ENCODE measurements at regions not wholly inside any gene's neighbourhood (a gene's known extent, or its start where the extent isn't known, plus 50 kb on each side); places are given as distances from the start of the nearest gene placed in this dataset.

DNA sequence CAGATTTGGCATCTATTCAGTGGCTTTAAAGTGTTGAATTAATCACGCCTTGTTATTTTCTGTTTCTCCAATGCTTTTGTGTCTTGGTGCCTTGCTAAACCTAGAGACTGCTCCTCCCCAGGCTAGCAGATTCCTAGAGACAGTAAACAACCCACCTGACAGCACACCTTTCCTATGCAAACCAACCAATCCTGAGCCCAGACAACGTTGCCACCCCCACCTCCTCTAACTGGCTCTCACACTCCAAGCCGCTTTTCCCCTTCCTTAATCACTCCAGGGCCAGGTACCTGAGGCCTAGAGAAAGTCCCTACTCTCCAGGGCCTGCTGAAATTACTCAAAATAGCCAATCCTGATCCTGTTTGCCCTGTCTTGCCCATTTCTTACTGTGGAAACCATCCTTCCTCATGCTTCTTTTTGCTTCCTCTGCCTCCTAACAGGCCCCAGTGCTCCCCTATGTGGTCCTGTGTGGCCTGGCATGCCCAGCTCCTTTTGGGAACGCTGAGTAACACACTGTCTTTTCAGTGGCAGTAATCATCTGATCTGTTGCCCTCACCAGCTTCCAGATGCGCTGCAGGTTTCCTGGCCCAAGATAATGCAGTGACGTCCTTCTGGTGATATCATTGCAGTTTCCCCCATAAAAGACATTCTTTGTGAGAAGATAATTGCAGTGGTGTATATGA, 53.4 kb downstream of the GAS1 start:
- Histone ChIP-seq H3K9me3 (ENCODE audit: insufficient read depth, low read depth, low read length) (no peaks in the 10 kb centered on the region), H3K9ac (ENCODE audit: low read depth, low read length, poor library complexity, severe bottlenecking) (no peak overlapping the region), H3K4me3 (ENCODE audit: low read length, poor library complexity, severe bottlenecking) (no peak overlapping the region), H3K4me2 (ENCODE audit: low read depth, low read length, poor library complexity, severe bottlenecking) (no peak overlapping the region), H4K20me1 (ENCODE audit: insufficient read depth, low read length, poor library complexity, severe bottlenecking) (no peaks in the 10 kb centered on the region), H3K4me1 (ENCODE audit: insufficient read depth, low read length, poor library complexity, severe bottlenecking) (no peaks in the 10 kb centered on the region), H3K79me2 (ENCODE audit: insufficient read depth, low read length) (no peaks in the 10 kb centered on the region), H3K9me2 (replicated peaks; ENCODE audit: low read depth, low read length) (no peaks in the 10 kb centered on the region), H2AFZ (ENCODE audit: low read length) (no peak overlapping the region), H3K27me3 (ENCODE audit: insufficient read depth, low read length, poor library complexity, severe bottlenecking) (no peaks in the 10 kb centered on the region), H3F3A (ENCODE audit: low read depth) (no peaks in the 10 kb centered on the region), H3K36me3 (ENCODE audit: insufficient read depth, low read length) (no peaks in the 10 kb centered on the region)
- TF ChIP-seq, protein P1, sequence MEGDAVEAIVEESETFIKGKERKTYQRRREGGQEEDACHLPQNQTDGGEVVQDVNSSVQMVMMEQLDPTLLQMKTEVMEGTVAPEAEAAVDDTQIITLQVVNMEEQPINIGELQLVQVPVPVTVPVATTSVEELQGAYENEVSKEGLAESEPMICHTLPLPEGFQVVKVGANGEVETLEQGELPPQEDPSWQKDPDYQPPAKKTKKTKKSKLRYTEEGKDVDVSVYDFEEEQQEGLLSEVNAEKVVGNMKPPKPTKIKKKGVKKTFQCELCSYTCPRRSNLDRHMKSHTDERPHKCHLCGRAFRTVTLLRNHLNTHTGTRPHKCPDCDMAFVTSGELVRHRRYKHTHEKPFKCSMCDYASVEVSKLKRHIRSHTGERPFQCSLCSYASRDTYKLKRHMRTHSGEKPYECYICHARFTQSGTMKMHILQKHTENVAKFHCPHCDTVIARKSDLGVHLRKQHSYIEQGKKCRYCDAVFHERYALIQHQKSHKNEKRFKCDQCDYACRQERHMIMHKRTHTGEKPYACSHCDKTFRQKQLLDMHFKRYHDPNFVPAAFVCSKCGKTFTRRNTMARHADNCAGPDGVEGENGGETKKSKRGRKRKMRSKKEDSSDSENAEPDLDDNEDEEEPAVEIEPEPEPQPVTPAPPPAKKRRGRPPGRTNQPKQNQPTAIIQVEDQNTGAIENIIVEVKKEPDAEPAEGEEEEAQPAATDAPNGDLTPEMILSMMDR (conservative IDR thresholded peaks at IDR 0.05; ENCODE audit: low read length) = 0 out of 2 replicates have a peak, but pooled peaks have one; percentile 8
- no peak for TF ChIP-seq EZH2phosphoT487 (IDR thresholded peaks at IDR 0.05; ENCODE audit: borderline replicate concordance)

- Histone ChIP-seq H3K4me2 (ENCODE audit: low read depth, low read length, poor library complexity, severe bottlenecking) (no peak overlapping the region), H3K9ac (ENCODE audit: low read depth, low read length, poor library complexity, severe bottlenecking) (no peak overlapping the region), H3K36me3 (ENCODE audit: insufficient read depth, low read length) (no peaks in the 10 kb centered on the region), H4K20me1 (ENCODE audit: insufficient read depth, low read length, poor library complexity, severe bottlenecking) (no peaks in the 10 kb centered on the region), H3K27me3 (ENCODE audit: insufficient read depth, low read length, poor library complexity, severe bottlenecking) (no peaks in the 10 kb centered on the region), H2AFZ (ENCODE audit: low read length) (no peak overlapping the region), H3K79me2 (ENCODE audit: insufficient read depth, low read length) (no peaks in the 10 kb centered on the region), H3K4me3 (ENCODE audit: low read length, poor library complexity, severe bottlenecking) (no peak overlapping the region), H3K9me2 (replicated peaks; ENCODE audit: low read depth, low read length) (no peaks in the 10 kb centered on the region), H3K9me3 (ENCODE audit: insufficient read depth, low read depth, low read length) (no peaks in the 10 kb centered on the region), H3K4me1 (ENCODE audit: insufficient read depth, low read length, poor library complexity, severe bottlenecking) (no peaks in the 10 kb centered on the region), H3F3A (ENCODE audit: low read depth) (no peaks in the 10 kb centered on the region)
- TF ChIP-seq, protein P1 (conservative IDR thresholded peaks at IDR 0.05; ENCODE audit: low read length) = no peak
- TF ChIP-seq EZH2phosphoT487 (IDR thresholded peaks at IDR 0.05; ENCODE audit: borderline replicate concordance) = no peak
These were observed 54.7 kb downstream of the GAS1 start for GRCh38 chr9:86892576-86892975.

GRCh38 chr9:86891886-86892437, 55.3 kb downstream of the GAS1 start:
- Histone ChIP-seq H4K20me1 (ENCODE audit: insufficient read depth, low read length, poor library complexity, severe bottlenecking) (no peaks in the 10 kb centered on the region), H3K4me3 (ENCODE audit: low read length, poor library complexity, severe bottlenecking) (no peak overlapping the region), H3K27me3 (ENCODE audit: insufficient read depth, low read length, poor library complexity, severe bottlenecking) (no peaks in the 10 kb centered on the region), H3K36me3 (ENCODE audit: insufficient read depth, low read length) (no peaks in the 10 kb centered on the region), H3F3A (ENCODE audit: low read depth) (no peaks in the 10 kb centered on the region), H3K79me2 (ENCODE audit: insufficient read depth, low read length) (no peaks in the 10 kb centered on the region), H3K9me2 (replicated peaks; ENCODE audit: low read depth, low read length) (no peaks in the 10 kb centered on the region), H3K4me2 (ENCODE audit: low read depth, low read length, poor library complexity, severe bottlenecking) (no peak overlapping the region), H3K4me1 (ENCODE audit: insufficient read depth, low read length, poor library complexity, severe bottlenecking) (no peaks in the 10 kb centered on the region), H3K9me3 (ENCODE audit: insufficient read depth, low read depth, low read length) (no peaks in the 10 kb centered on the region), H3K9ac (ENCODE audit: low read depth, low read length, poor library complexity, severe bottlenecking) (no peak overlapping the region), H2AFZ (ENCODE audit: low read length) (no peak overlapping the region)
- TF ChIP-seq, protein P1 (conservative IDR thresholded peaks at IDR 0.05; ENCODE audit: low read length) = no peak
- no peak for TF ChIP-seq EZH2phosphoT487 (IDR thresholded peaks at IDR 0.05; ENCODE audit: borderline replicate concordance)

All from Loucy (cell line).